ENCODE measurements at regions not wholly inside any gene's neighbourhood (a gene's known extent, or its start where the extent isn't known, plus 50 kb on each side); places are given as distances from the start of the nearest gene placed in this dataset.
"Not testable (repeated sequence)": the region's sequence is repeated elsewhere in the genome, so short reads cannot be mapped to it uniquely, and the experiment has no call there.

DNA sequence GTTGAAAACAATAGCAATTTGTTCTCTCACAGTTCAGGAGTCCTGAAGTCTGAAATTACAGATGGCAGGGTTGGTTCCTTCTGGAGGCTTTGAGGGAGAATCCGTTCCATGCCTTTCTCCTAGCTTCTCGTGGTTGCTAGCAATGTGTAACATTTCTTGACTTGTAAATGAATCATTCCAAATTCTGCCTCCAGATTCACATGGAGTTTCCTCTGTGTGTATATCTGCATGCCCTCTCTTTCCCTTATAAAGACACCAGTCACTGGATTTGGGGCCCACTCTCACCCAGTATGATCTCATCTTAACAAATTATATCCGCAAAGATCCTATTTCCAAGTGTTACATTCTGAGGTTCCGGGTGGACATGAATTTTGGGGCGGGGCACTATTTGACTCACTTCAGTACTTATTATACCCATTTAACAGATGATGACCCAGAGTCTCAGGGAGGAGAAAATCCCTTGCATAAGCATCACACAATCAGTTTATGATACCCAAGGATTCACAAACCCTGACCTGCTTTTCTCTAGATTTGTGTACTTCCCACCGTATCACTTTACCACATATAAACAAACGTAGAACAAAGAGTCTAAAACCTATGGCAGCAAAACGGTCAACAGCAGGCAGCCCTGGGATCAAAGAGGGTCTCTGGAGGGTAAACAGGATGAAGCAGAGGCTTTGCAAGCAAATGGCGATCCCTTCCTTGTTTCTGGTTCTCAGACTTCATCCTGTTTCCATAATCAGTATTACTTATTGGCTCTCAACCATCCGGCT is 93.7 kb downstream of the C9orf152 start:
- no peak for DNase-seq (ENCODE audit: low read depth in 2 of 3, low spot score in 1 of 3)

DNA sequence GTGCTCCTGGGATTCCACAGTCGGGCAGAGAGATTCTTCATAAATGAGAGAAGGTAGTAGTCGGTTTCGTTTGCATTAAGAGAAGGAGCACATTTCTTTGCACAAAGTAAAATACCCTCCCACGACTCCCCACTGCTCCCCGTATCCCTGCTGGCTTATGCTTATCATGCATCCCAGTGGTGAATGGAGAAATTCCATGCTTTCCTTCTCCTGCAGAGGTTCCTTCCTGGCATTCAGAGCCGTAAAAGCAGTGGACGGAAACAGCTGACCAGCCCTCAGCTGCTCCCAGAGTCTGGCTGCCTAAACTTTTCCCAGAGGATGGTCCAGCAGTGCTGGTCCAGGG is 93.1 kb downstream of the C9orf152 start:
- no peak for DNase-seq (ENCODE audit: low read depth in 2 of 3, low spot score in 1 of 3)

DNA sequence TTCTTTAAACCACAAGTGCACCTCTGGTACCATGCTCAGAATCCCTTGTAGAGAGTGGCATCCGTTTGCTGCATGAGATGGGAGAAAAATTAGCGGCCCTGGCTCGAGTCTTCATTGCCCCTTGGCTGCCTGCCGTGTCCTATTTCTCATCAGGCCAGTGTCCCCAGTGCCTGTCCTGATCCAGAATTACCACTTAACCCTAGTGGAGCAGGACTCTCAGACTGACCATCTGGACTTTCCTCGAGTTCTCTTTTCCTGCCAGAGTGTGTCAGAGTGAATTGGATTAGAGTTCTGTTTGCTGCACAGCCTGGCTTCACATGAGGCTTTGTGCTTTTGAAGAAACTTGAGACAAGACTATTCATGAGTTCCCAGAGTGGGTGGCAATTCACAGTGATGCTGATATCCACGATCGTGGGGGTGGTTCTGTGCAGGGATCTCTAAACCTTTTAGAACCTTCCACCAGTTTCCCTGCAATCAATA is 92.6 kb downstream of the C9orf152 start:
- DNase-seq (ENCODE audit: low read depth in 2 of 3, low spot score in 1 of 3), result no peak

DNA sequence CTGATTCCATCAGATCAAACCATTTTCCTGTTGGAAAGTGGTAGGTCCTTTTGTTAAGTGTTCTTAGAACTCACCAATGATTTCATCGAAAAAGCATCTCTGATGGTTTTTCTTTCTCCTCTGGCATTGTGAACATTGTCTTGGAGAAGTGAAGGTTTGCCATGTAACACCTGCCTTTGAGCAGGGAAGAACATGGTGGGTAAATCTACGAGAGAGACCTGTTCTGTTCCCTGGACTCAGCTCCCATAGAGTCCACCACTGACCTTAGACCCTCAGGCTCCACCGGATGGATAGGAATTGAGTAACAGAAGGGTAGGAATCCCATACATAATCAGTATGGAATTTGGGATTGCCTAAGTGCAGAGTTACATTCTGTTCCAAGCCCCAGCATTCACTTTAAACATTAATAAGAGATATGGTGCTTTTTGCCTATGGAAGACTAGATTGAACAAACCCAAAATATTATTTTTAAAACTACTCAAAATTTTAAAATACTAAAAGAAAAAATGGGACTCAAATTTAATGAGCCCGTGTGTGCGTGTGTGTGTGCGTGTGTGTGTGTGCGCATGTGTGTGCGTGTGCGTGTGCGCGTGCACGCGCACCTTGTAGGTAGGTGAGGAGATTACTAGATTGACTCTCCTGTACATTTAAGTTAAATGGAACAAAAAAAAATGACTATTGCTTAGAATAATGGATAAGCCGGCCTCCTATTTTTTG is 92.0 kb downstream of the C9orf152 start:
- DNase-seq (ENCODE audit: low read depth in 2 of 3, low spot score in 1 of 3), result no peak

DNA sequence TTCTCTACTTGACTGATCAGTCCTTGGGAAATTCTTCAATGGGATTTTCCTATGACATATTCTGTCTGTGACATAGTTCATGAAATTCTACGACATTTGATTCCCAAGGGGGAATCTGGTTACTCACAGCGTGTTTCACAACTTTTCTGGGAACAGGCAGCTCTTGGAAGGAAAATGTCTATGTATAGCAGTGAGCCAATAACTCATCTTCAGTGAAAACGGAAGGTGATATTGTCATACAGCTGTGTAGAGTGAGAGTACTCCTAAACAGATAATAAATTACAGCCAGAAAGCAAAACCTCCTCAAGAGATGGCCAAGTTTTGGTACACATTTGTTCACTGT is 91.4 kb downstream of the C9orf152 start:
- no peak for DNase-seq (ENCODE audit: low read depth in 2 of 3, low spot score in 1 of 3)

DNA sequence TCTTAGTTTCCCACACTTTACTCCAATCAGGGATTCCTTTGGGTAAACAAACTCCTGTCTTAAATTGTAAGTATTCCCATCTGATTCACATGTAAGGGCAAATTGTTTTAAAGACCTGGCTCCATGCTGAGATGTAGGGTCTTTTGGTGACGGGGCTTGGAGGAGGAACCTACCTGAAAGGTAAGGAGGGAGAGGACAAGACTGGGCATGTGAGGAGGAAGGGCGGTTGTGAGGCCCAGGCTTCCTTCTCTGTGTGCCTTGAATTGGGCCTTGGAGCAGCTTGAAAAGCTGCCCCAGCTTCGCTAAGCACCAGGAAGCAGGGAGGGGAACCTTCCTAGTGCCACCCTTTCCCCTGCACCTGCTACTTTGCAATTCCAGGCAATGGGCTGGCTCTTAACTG is 86.8 kb downstream of the C9orf152 start:
- DNase-seq (ENCODE audit: low read depth in 2 of 3, low spot score in 1 of 3), result no peak

DNA sequence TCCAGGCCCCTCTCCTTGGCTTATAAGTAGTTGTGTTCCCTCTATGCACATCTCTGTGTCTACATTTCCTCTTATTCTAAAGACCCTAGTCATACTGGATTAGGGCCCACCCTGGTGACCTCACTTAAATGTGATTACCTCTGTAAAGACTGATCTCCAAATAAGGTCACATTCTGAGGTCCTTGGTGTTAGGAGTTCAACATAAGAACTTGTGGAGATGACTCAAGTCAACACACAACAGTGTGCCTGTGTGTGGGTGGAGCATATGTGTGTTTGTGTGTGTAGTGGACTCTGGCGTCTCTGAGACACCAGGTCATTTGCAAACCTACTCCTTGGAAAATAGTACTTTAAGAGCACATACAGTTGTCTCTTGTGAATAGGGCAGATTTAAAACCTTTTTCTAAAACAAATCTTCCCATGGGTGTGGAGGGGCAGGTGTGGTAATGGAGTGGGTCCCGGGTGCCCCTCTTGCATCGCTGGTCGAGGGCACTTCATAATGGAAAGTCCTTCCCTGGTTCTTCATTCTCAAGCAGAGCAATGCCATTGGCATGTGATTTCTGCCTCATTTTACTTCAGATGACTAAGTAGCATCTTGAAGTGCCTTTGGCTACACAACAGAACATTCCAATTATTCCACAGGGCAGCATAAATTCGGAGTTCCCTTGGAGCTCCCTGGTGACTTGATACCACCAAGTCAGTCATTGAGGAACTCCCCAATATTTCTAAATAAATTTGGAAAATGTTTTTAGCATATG is 84.4 kb downstream of the C9orf152 start:
- DNase-seq (ENCODE audit: low read depth in 2 of 3, low spot score in 1 of 3), result no peak

DNA sequence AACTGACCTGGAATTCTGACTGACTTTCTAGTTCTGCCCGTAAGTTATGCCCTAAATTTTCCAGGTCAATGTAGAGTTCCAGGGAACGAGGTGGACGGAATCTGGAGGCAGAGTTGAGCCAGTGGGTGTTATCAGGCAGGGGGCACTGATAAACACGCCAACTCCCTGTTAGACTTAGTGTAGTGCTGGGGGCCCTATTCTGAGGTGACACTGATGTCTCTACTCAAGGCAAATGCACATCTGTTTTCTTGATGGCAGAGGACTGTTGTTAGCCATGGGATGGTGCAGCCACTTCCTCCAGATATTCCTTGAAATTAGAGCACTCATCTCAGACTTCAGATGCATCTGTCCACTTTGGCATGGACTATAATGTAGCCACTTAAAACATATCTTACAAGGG is 83.5 kb downstream of the C9orf152 start:
- DNase-seq (ENCODE audit: low read depth in 2 of 3, low spot score in 1 of 3), result no peak

DNA sequence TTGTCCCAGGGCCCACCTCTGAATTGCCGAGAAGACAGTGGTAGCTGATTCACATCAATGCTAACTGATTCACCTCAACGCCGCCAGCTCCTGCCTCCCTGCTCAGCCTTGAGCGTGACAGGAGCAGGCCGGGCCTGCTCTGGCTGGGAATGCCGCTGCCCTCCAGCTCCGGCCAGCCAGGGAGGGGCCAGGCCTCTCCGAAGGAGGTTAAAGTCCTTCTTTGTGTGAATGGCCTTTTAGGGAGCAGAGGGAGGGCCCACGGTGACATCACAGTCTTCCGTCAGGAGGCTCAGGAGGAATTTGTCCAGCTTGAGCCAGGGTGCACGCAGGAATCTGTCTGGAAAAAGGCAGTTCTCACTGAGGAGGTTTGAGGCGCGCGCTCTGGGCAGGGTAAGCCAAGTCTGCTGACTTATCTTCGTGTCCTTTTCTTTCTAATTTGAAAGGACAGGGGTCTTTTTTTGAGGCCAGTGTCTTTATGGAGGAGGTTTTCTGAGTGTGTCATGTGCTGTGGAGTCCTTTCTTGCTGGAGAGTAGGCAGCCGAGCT is 82.7 kb downstream of the C9orf152 start:
- no peak for DNase-seq (ENCODE audit: low read depth in 2 of 3, low spot score in 1 of 3)

DNA sequence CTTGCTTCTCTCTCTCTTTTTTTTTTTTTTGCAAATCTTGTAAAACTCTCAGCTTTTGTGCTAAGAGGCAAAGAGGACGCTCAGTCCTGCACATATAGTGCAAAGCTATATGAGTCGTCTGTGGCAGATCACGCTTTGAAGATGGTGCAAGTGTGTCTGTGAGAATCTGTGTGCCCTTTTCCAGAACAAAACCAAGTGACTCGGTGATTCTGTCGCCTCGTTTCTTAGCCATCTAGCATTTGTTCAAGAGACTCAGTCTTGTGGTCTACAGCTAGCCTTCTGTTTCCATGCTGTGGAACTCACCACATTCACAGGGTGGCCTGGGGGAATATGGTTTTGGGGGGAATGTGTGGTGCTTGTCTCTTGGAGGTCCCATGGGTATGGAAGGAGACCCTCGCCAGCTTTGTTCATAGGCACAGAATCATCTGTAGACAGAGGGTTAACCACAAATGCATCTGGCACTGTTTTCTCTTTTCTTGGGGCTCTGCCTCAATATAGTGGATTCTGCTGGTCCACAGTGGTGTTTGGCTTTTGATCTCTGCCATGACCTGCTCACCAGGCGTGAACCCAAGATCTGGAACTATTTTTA is 82.1 kb downstream of the C9orf152 start:
- no peak for DNase-seq (ENCODE audit: low read depth in 2 of 3, low spot score in 1 of 3)

DNA sequence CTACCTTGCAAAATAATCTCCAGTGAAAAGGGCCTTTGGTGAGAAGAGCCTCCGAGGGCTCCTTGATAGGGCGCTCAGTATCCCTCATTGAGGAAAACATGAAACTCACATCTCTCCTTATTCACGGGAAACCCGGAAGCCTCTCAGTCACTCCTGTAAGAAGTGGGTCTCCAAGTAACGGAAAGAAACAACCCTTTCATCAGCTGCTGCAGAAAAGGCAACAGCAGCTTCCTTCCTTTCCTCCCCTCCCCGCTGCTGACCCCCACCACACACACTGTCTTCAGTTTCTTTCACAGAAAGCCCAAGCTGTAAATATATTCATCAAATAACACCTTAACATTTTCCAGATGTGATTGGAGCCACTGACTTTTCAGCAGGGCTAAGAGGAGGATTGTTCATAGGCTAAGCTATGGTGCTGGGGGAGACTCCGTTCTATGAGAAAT is 81.4 kb downstream of the C9orf152 start:
- DNase-seq (ENCODE audit: low read depth in 2 of 3, low spot score in 1 of 3), result no peak

DNA sequence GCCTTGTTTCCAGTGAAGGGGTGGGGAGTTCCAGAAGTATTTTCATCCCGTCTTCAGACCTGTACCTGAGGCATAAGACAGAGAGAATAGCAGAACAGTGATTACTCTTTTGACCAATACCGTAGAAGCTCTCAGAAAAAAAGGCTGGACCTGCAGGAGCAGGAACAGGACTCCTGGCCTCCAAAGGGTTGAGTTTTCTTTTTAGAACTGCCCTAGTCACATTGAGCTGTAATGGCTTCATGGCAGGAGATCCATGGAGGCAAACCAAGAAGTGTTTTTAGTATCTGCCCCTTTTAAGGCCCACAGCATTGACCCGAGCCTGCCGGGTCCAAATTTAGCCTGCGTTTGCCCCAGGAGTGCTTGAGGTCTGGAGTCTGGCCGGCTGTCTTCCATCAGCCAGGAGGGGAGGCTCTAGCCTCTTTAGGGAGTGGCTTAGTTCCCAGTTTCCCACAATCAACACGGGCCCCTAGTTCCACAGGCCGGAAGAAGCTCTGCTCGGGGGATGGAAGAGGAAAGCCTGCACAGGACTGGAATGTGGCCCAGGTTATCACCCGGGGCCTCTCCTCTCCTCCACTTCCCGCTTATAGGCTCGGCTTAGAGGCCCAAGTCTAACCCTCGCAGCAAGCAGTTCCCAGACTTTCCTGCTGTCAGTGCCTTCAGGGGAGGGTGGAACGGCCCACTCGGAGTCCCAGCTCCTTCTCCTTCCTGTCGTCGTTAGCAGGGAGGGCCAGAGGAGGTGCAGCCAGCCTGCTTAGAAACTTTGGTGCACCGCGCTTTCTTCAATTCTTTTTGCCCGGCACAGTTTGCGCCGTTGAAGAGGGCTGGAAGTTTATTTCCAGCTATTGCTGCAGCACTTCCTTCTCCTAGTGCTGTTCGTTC is 80.7 kb downstream of the C9orf152 start:
- DNase-seq (ENCODE audit: low read depth in 2 of 3, low spot score in 1 of 3), result no peak

DNA sequence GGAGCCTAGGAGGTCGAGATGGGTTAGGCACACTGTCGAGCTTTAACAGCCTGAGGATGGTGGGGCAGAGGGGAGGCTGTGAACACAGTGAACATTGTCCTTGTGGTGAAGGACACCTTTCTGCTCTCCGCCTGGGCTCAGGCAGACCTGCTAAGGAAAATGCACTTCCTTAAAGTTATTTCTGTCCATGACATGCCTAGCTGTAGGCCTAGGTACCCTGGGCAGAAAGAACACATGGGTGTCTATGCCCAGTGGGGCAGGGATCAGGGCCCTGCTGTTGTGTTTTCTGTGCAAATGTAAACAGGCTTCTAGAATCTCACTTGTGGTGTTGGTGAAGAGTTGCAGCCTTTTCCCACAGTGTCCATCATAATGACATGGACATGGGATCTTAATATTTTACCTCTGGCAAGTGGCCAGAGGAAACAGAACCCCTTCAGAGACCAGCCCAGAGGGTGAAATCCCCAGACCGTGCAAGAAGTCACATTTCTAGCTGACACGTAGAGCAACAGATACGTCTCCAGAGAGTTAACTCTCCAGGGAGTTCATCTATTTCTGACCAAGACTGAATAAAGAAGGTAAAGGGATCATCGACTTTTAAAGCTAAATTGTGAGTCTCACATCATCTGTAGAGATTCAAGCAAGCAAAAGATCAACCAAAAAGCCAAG is 79.2 kb downstream of the C9orf152 start:
- no peak for DNase-seq (ENCODE audit: low read depth in 2 of 3, low spot score in 1 of 3)

DNA sequence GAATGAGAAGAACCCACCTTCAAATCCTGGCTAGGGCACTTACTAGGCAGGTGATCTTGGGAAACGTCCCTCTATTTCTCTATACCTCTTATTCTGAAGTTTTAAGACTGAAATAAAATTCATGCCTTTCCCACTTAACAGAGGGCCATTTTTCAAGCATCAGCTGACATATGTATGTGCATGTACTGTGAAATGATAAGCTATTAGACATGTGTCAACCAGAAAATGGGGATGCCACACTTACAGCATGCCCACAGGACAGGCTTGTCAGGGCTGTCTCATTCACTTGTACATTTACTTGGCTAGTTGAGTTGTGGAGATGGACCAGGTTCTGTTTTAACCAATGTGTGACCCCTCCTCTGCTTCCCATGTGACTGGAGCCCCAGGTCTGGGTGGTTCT is 78.5 kb downstream of the C9orf152 start:
- DNase-seq (ENCODE audit: low read depth in 2 of 3, low spot score in 1 of 3), result no peak

DNA sequence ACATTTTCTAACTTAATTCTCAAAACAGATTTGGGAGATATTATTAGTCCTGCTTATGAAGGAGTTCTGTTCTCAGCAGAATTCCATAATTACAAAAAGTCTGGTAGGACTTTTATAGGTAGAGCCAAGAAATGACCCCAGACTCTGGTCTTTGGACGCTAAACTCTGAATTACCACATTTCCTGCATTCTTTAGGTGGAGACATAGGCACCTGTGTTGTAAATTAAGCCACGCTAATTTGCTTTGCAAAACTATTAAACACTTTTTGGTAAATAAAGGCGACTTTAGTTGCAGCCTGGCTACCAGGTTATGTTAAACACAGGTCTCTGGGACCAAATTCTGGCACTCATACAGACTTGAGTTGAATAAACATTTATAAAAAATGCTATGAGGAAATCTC is 77.7 kb downstream of the C9orf152 start:
- DNase-seq (ENCODE audit: low read depth in 2 of 3, low spot score in 1 of 3), result no peak

DNA sequence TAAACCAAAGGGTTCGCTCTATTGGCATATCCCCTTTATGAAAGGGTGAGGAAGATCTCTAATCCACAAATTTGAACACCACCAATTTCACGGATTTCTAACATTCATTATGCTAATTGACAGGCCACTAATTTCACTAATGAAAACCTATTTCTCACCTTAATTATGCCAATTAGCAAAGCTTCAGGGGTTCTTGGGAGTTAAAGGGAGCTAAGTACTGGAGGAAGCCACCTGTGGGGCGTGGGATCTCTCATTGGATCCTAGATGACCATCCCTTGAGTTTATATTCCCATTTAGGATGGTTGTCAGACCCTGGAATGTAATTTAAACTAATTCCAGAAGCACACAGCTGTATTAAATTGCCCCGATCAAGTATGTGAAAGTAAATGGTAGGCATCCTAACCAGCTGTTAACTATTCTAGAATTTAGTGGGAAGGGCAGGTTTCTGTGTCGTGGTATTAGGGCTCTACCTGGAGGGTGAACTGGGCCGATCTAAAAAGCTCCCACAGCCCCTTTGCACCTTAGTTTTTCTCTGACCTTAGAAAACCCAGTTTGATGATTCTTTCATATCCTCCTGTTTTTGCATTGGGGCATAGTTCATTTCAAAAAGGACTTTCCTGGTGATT is 77.1 kb downstream of the C9orf152 start:
- no peak for DNase-seq (ENCODE audit: low read depth in 2 of 3, low spot score in 1 of 3)

DNA sequence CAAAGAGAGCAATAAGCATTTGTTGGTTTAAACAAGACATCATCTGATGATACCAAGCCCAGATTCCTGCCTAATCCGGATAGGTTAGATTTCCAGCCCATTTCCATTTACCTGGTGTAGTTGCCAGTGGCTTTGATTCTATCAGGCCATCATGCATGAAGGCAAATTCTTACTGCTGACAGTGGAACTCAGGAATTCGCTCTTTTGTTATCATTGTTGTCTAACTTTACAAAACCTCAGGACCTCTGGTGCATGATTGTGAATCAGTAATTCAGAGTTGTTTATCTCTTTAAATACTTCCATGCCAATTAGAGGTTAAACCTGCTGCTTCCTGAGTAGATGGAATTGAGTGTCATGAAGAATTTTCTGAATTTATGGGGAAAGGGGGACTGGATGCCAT is 76.5 kb downstream of the C9orf152 start:
- DNase-seq (ENCODE audit: low read depth in 2 of 3, low spot score in 1 of 3), result no peak

DNA sequence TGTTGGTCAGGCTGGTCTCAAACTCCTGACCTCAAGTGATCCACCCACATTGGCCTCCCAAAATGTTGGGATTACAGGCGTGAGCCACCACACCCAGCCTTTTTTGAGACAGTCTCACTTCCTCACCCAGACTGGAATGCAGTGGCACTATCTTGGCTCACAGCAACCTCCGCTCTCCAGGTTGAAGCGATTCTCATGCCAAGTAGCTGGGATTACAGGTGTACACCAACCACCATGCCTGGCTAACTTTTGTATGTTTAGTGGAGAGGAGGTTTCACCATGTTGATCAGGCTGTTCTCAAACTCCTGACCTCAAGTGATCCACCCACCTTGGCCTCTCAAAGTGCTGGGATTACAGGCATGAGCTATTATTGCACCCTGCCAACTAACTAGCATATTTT is 75.4 kb downstream of the C9orf152 start:
- not testable (repeated sequence) for DNase-seq (ENCODE audit: low read depth in 2 of 3, low spot score in 1 of 3)

DNA sequence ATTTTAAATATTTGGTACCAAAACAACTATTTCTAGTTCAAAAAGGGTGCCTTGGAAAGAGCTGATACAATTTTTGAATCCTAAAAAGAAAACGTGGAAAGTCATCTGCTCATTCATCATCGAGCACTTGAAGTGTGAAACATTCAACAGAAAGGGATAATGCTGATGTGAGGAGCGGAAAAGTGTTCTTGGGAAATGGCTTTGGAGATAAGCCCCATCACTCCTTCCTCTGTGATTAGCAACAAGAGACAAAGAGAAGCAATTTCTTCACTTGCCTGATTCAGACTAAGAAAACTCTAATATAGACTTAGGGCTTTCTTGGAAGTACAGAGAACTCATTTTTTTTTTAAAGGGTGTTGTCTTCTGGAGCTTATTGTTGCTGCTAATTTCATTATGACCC is 74.9 kb downstream of the C9orf152 start:
- no peak for DNase-seq (ENCODE audit: low read depth in 2 of 3, low spot score in 1 of 3)
